NB4 (cell line): ENCODE measurements at regions not wholly inside any gene's neighbourhood (a gene's known extent, or its start where the extent isn't known, plus 50 kb on each side); places are given as distances from the start of the nearest gene placed in this dataset.

Experiments used
- MAX ChIP-seq: IDR thresholded peaks from 2 replicates; pipeline ENCODE4 v1.6.1; 2011; ENCODE audit warnings: low read depth, low read length
- POLR2A ChIP-seq: IDR thresholded peaks from 2 replicates; pipeline ENCODE4 v1.6.1; 2011; ENCODE audit warnings: mild to moderate bottlenecking; ENCODE audit not compliant: insufficient read length; ENCODE audit errors: extremely low read depth
- TF ChIP-seq, protein P1 (sequence below): IDR thresholded peaks from one replicate; pipeline ENCODE4 v1.5.1; 2012; ENCODE audit warnings: low read depth, low read length

DNA sequence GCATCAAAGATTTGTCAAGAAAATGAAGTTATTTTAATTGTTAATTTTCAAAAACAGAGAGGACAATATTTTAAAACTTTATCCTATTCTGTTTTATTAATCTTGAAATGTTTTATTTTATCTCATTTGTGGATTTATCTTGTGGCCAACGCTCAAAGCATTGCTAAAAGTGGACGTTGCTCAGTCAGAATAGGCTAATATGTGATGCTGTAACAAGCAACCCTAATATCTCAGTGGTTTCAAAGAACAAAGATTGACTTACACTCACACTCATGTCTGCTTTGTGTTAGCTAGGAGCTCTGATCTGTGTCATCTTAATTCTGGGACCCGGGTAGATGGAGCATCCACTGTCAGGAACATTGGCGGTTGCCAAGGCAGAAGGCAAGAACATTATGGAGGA lies 86.0 kb upstream of the PLCL2 start:
- TF ChIP-seq POLR2A, result no peak
- no peak for TF ChIP-seq MAX
- TF ChIP-seq, protein P1, sequence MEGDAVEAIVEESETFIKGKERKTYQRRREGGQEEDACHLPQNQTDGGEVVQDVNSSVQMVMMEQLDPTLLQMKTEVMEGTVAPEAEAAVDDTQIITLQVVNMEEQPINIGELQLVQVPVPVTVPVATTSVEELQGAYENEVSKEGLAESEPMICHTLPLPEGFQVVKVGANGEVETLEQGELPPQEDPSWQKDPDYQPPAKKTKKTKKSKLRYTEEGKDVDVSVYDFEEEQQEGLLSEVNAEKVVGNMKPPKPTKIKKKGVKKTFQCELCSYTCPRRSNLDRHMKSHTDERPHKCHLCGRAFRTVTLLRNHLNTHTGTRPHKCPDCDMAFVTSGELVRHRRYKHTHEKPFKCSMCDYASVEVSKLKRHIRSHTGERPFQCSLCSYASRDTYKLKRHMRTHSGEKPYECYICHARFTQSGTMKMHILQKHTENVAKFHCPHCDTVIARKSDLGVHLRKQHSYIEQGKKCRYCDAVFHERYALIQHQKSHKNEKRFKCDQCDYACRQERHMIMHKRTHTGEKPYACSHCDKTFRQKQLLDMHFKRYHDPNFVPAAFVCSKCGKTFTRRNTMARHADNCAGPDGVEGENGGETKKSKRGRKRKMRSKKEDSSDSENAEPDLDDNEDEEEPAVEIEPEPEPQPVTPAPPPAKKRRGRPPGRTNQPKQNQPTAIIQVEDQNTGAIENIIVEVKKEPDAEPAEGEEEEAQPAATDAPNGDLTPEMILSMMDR, result no peak
